Activated naive CD8-positive, alpha-beta T cell treated with anti-CD3 and anti-CD28 coated beads, Interleukin-2, amount 50 U/mL, for 24 hours (primary cell): ENCODE measurements at regions not wholly inside any gene's neighbourhood (a gene's known extent, or its start where the extent isn't known, plus 50 kb on each side); places are given as distances from the start of the nearest gene placed in this dataset.
"Not testable (repeated sequence)": the region's sequence is repeated elsewhere in the genome, so short reads cannot be mapped to it uniquely, and the experiment has no call there.

Source experiments
- ATAC-seq: fragments of 150-1000 bp; cut with Tn5 transposase; one replicate; pipeline ENCODE4 v1.10.0; 2021
- DNase-seq: peaks from one replicate; pipeline ENCODE4 v3.0.0; 2021
- H3K27ac Mint-ChIP-seq: one replicate; pipeline ENCODE4 v1.8.0; 2021; ENCODE audit warnings: mild to moderate bottlenecking, mixed read lengths
- H3K27me3 Mint-ChIP-seq: one replicate; pipeline ENCODE4 v1.8.0; 2021; ENCODE audit warnings: mixed read lengths
- H3K36me3 Mint-ChIP-seq: one replicate; pipeline ENCODE4 v1.8.0; 2021; ENCODE audit warnings: low read depth, mixed read lengths
- H3K4me1 Mint-ChIP-seq: one replicate; pipeline ENCODE4 v1.8.0; 2021; ENCODE audit warnings: mixed read lengths
- H3K4me3 Mint-ChIP-seq: one replicate; pipeline ENCODE4 v1.8.0; 2021; ENCODE audit warnings: mild to moderate bottlenecking, moderate library complexity, mixed read lengths
- H3K9me3 Mint-ChIP-seq: one replicate; pipeline ENCODE4 v1.8.0; 2021; ENCODE audit warnings: mixed read lengths

DNA sequence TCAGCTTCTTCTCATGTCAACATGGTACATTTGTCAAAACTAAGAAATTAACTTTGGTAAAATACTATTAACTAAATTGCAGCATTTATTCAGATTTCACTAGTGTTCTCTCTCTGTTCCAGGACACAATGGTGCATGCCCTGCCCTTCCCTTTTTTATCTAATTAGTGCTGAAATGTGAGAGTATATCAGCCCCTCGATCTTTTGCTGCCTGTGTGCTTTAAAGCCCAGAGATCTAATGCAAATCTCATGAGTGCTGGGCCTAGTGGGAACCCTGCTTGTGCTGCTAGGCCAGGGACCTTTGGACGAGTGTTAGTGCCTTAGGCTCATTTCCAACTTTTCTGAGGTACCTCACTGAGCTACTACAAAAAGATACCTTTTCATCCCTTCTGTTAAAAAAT lies 221.1 kb upstream of the EDNRB start:
- no peak overlapping the region for H3K4me3 Mint-ChIP-seq
- ATAC-seq = no peak

GRCh38 chr13:78138756-78139155 lies 220.1 kb upstream of the EDNRB start:
- Mint-ChIP-seq H3K9me3 (no peaks in the 10 kb centered on the region), H3K27ac (no peak overlapping the region), H3K4me1 (peaks cover 2% of the 10 kb centered on the region), H3K36me3 (no peaks in the 10 kb centered on the region), H3K4me3 (no peak overlapping the region), H3K27me3 (no peaks in the 10 kb centered on the region)
- ATAC-seq (no peak), DNase-seq (no peak)

More for the DNA sequence above, 221.1 kb upstream of the EDNRB start:
- Mint-ChIP-seq H3K4me1 (peaks cover 2% of the 10 kb centered on the region), H3K27ac (no peak overlapping the region), H3K27me3 (no peaks in the 10 kb centered on the region), H3K9me3 (no peaks in the 10 kb centered on the region), H3K36me3 (no peaks in the 10 kb centered on the region)
- DNase-seq = no peak

GRCh38 chr13:78137404-78138142 lies 218.9 kb upstream of the EDNRB start:
- Mint-ChIP-seq H3K27me3 (no peaks in the 10 kb centered on the region), H3K9me3 (no peaks in the 10 kb centered on the region), H3K36me3 (no peaks in the 10 kb centered on the region), H3K4me1 (peaks cover 2% of the 10 kb centered on the region), H3K27ac (no peak overlapping the region), H3K4me3 (no peak overlapping the region)
- ATAC-seq (peak; percentile 90), DNase-seq (no peak)

DNA sequence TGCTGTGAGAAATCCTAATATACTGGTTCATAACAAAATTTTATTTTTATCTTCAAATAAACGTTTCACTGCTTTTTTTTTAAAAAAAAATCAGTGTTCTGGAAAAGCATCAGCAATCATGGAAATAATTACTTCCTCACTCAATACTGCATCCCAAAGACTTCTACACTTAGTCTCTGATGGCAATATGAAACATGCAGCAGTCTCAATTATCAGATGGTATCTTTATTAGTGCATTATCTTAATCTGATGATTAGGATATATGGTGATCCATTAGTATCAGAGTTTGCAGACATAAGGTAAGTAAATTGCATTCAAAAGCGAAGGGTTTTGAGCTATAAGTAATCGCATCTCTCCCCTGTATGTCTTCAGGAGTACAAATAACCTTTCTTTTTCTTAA lies 218.3 kb upstream of the EDNRB start:
- Mint-ChIP-seq H3K9me3 (no peaks in the 10 kb centered on the region), H3K27me3 (no peaks in the 10 kb centered on the region), H3K36me3 (no peaks in the 10 kb centered on the region), H3K4me3 (no peak overlapping the region), H3K27ac (no peak overlapping the region), H3K4me1 (peaks cover 2% of the 10 kb centered on the region)
- DNase-seq = no peak
- no peak for ATAC-seq

GRCh38 chr13:78133511-78133910 lies 214.9 kb upstream of the EDNRB start:
- H3K27me3 Mint-ChIP-seq = peaks cover 4% of the 10 kb centered on the region
- no peak for DNase-seq
- ATAC-seq = no peak
- no peaks in the 10 kb centered on the region for H3K9me3 Mint-ChIP-seq
- no peak overlapping the region for H3K27ac Mint-ChIP-seq
- H3K36me3 Mint-ChIP-seq = no peaks in the 10 kb centered on the region
- H3K4me1 Mint-ChIP-seq = peaks cover 2% of the 10 kb centered on the region
- H3K4me3 Mint-ChIP-seq = no peak overlapping the region

- Mint-ChIP-seq H3K36me3 (no peaks in the 10 kb centered on the region), H3K27ac (no peak overlapping the region), H3K4me3 (no peak overlapping the region), H3K4me1 (no peaks in the 10 kb centered on the region), H3K9me3 (no peaks in the 10 kb centered on the region), H3K27me3 (peaks cover 8% of the 10 kb centered on the region)
- DNase-seq (no peak), ATAC-seq (no peak)
Observed at GRCh38 chr13:78131811-78132210, 213.2 kb upstream of the EDNRB start.

DNA sequence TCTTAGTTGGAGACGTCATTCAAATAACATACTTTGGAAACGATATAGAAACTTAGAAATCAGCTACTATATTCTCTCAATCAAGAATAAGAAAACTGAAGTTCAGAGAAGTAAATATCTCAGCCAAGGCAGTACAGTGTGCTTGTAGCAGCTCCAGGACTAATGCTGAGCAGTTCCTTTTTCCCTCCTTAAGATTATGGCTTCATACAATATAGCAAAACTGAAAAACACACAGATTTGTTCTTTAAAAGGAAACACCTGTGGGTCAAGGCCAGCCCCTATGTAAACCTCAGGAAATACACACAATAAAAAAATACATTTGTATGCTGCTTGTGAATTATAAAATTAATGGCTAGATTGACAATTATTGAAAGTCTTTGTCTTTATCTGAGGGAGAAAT lies 212.7 kb upstream of the EDNRB start:
- H3K27me3 Mint-ChIP-seq = peaks cover 8% of the 10 kb centered on the region
- H3K9me3 Mint-ChIP-seq = no peaks in the 10 kb centered on the region
- H3K27ac Mint-ChIP-seq = no peak overlapping the region
- no peaks in the 10 kb centered on the region for H3K36me3 Mint-ChIP-seq
- DNase-seq (no peak), ATAC-seq (no peak)
- H3K4me1 Mint-ChIP-seq = no peaks in the 10 kb centered on the region
- no peak overlapping the region for H3K4me3 Mint-ChIP-seq

DNA sequence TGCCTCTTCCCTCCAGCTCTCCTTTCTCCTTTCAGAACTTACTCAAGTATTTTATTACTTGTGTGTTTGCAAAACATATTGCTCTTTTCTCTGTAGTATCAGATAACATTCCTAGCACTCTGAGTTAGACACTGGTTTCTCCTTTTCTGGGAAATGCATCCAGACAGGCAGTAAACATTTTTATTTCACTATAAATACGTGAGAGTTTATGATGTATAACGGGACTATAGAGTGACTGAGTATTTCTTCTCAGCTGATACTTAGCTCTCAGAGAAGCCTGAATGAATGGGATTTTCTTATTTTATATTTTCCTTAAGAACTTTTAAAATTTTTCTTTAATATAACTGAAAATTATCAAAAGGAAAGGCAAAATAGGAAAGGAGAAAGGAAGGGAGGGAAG lies 211.2 kb upstream of the EDNRB start:
- Mint-ChIP-seq H3K27me3 (peaks cover 8% of the 10 kb centered on the region), H3K4me1 (no peaks in the 10 kb centered on the region), H3K36me3 (no peaks in the 10 kb centered on the region), H3K9me3 (no peaks in the 10 kb centered on the region), H3K4me3 (no peak overlapping the region), H3K27ac (no peak overlapping the region)
- no peak for DNase-seq
- ATAC-seq = no peak

DNA sequence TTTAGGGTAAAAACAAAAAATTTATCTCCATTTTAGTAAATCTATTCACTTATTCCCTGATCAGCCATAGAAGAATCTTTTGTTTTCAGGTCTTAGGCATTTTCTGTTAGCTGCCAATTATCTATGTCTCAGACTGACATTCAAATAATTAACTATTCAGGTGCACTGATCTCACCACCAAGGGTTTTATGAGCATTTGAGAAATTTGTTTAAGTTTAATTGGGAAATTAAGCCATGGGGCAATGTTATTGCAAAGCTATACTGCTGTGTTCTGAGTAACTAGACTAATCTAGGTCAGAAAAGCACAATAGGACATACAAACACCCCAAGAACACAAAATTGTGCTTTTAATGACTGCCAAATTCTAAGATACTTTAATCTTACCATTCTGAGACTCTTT lies 210.7 kb upstream of the EDNRB start:
- no peaks in the 10 kb centered on the region for H3K9me3 Mint-ChIP-seq

GRCh38 chr13:78121459-78122348 lies 203.1 kb upstream of the EDNRB start:
- DNase-seq (peak; percentile 27), ATAC-seq (no peak)
- peaks cover 11% of the 10 kb centered on the region for H3K27me3 Mint-ChIP-seq
- no peaks in the 10 kb centered on the region for H3K36me3 Mint-ChIP-seq
- no peaks in the 10 kb centered on the region for H3K9me3 Mint-ChIP-seq
- no peaks in the 10 kb centered on the region for H3K4me1 Mint-ChIP-seq
- no peak overlapping the region for H3K27ac Mint-ChIP-seq
- no peak overlapping the region for H3K4me3 Mint-ChIP-seq

More for the DNA sequence above, 210.7 kb upstream of the EDNRB start:
- no peak overlapping the region for H3K4me3 Mint-ChIP-seq
- ATAC-seq (no peak), DNase-seq (no peak)
- no peaks in the 10 kb centered on the region for H3K36me3 Mint-ChIP-seq
- no peaks in the 10 kb centered on the region for H3K4me1 Mint-ChIP-seq
- no peak overlapping the region for H3K27ac Mint-ChIP-seq
- H3K27me3 Mint-ChIP-seq = peaks cover 8% of the 10 kb centered on the region

- ATAC-seq = no peak
- Mint-ChIP-seq H3K27me3 (peaks cover 13% of the 10 kb centered on the region), H3K27ac (no peak overlapping the region), H3K4me1 (no peaks in the 10 kb centered on the region), H3K9me3 (no peaks in the 10 kb centered on the region), H3K4me3 (no peak overlapping the region), H3K36me3 (no peaks in the 10 kb centered on the region)
- no peak for DNase-seq
Observed at GRCh38 chr13:78121001-78121400, 202.4 kb upstream of the EDNRB start.

- H3K36me3 Mint-ChIP-seq = not testable (repeated sequence)
- peaks cover 13% of the 10 kb centered on the region for H3K27me3 Mint-ChIP-seq
Observed at GRCh38 chr13:78120144-78120543, 201.5 kb upstream of the EDNRB start.

GRCh38 chr13:78117070-78117469 lies 198.4 kb upstream of the EDNRB start:
- DNase-seq, ATAC-seq, H3K4me1 Mint-ChIP-seq, H3K27ac Mint-ChIP-seq, H3K36me3 Mint-ChIP-seq, H3K4me3 Mint-ChIP-seq: not testable (repeated sequence)
- Mint-ChIP-seq H3K27me3 (peaks cover 13% of the 10 kb centered on the region), H3K9me3 (peaks cover 19% of the 10 kb centered on the region)

More at GRCh38 chr13:78120144-78120543, 201.5 kb upstream of the EDNRB start:
- H3K27ac Mint-ChIP-seq, H3K4me1 Mint-ChIP-seq, DNase-seq, ATAC-seq, H3K4me3 Mint-ChIP-seq, H3K9me3 Mint-ChIP-seq: not testable (repeated sequence)

- Mint-ChIP-seq H3K27ac (no peak overlapping the region), H3K4me3 (no peak overlapping the region), H3K9me3 (no peaks in the 10 kb centered on the region), H3K4me1 (peaks cover 6% of the 10 kb centered on the region), H3K27me3 (peaks cover 1% of the 10 kb centered on the region), H3K36me3 (no peaks in the 10 kb centered on the region)
- ATAC-seq (no peak), DNase-seq (no peak)
Observed at GRCh38 chr13:78105656-78106055, 187.0 kb upstream of the EDNRB start.

DNA sequence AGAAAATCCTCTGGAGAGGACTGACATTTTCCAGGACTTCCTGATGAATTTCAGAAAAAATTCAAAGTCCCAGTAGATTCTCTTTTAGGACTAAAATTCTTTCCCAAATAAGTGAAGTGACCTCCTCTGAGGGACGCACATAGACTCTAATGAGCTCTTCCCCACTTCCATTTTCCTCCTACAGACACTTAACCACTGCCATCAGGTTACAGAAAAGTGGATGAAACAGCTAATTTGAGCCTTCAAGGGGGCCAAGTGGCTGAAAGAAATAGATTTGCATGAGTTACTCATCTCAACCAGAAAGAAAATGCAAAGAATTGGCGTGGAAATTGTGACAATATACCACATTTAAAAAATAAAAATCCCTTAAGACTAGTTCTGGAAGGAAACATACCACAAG lies 185.3 kb upstream of the EDNRB start:
- Mint-ChIP-seq H3K9me3 (no peaks in the 10 kb centered on the region), H3K4me1 (peaks cover 6% of the 10 kb centered on the region), H3K27ac (no peak overlapping the region), H3K4me3 (no peak overlapping the region), H3K36me3 (no peaks in the 10 kb centered on the region), H3K27me3 (peaks cover 1% of the 10 kb centered on the region)
- no peak for ATAC-seq
- DNase-seq = no peak
